Type B pancreatic cell (in vitro differentiated cells): ENCODE measurements at regions not wholly inside any gene's neighbourhood (a gene's known extent, or its start where the extent isn't known, plus 50 kb on each side); places are given as distances from the start of the nearest gene placed in this dataset.

Experiments
- DNase-seq: peaks from one replicate; pipeline ENCODE4 v3.0.0; 2021; ENCODE audit warnings: mixed read lengths; ENCODE audit not compliant: unreplicated experiment; ENCODE audit errors: extremely low spot score
- H3K27ac Mint-ChIP-seq: 2 replicates; pipeline ENCODE4 v1.8.0; 2021; ENCODE audit warnings: mild to moderate bottlenecking, mixed read lengths
- H3K27me3 Mint-ChIP-seq: 2 replicates; pipeline ENCODE4 v1.8.0; 2021; ENCODE audit warnings: mixed read lengths
- H3K36me3 Mint-ChIP-seq: 2 replicates; pipeline ENCODE4 v1.8.0; 2021; ENCODE audit warnings: mixed read lengths
- H3K4me1 Mint-ChIP-seq: one replicate; pipeline ENCODE4 v1.8.0; 2021; ENCODE audit warnings: mixed read lengths; ENCODE audit not compliant: unreplicated experiment
- H3K4me3 Mint-ChIP-seq: 2 replicates; pipeline ENCODE4 v1.8.0; 2021; ENCODE audit warnings: mild to moderate bottlenecking, mixed read lengths
- H3K9me3 Mint-ChIP-seq: 2 replicates; pipeline ENCODE4 v1.8.0; 2021; ENCODE audit warnings: mixed read lengths
- CTCF ChIP-seq: fragments of 200-600 bp; sonication (generic); conservative IDR thresholded peaks from 2 replicates; pipeline ENCODE4 v1.5.0; 2021; ENCODE audit warnings: antibody characterized with exemption, mild to moderate bottlenecking

GRCh38 chr5:159712672-159713071 is 203.6 kb upstream of the ADRA1B start:
- H3K27ac Mint-ChIP-seq: no peak overlapping the region
- TF ChIP-seq CTCF: no peak
- no peak overlapping the region for H3K4me3 Mint-ChIP-seq
- DNase-seq: no peak
- no peaks in the 10 kb centered on the region for H3K36me3 Mint-ChIP-seq
- no peaks in the 10 kb centered on the region for H3K4me1 Mint-ChIP-seq
- H3K9me3 Mint-ChIP-seq: peaks cover 4% of the 10 kb centered on the region
- H3K27me3 Mint-ChIP-seq: peaks cover 8% of the 10 kb centered on the region

GRCh38 chr5:159713254-159713653 is 203.0 kb upstream of the ADRA1B start:
- no peak overlapping the region for H3K27ac Mint-ChIP-seq
- H3K36me3 Mint-ChIP-seq: no peaks in the 10 kb centered on the region
- peaks cover 8% of the 10 kb centered on the region for H3K27me3 Mint-ChIP-seq

GRCh38 chr5:159713773-159714172 is 202.5 kb upstream of the ADRA1B start:
- Mint-ChIP-seq H3K9me3 (peaks cover 4% of the 10 kb centered on the region), H3K36me3 (no peaks in the 10 kb centered on the region), H3K4me3 (no peak overlapping the region), H3K27ac (no peak overlapping the region), H3K4me1 (no peaks in the 10 kb centered on the region), H3K27me3 (peaks cover 8% of the 10 kb centered on the region)
- DNase-seq: no peak
- no peak for TF ChIP-seq CTCF

More at GRCh38 chr5:159713254-159713653, 203.0 kb upstream of the ADRA1B start:
- Mint-ChIP-seq H3K4me1 (no peaks in the 10 kb centered on the region), H3K9me3 (peaks cover 4% of the 10 kb centered on the region), H3K4me3 (no peak overlapping the region)
- TF ChIP-seq CTCF: no peak
- no peak for DNase-seq

GRCh38 chr5:159725475-159725874 is 190.8 kb upstream of the ADRA1B start:
- DNase-seq: no peak
- Mint-ChIP-seq H3K4me1 (no peaks in the 10 kb centered on the region), H3K36me3 (no peaks in the 10 kb centered on the region), H3K9me3 (no peaks in the 10 kb centered on the region), H3K4me3 (no peak overlapping the region), H3K27ac (no peak overlapping the region), H3K27me3 (peaks cover 15% of the 10 kb centered on the region)
- no peak for TF ChIP-seq CTCF

- peaks cover 15% of the 10 kb centered on the region for H3K27me3 Mint-ChIP-seq
- TF ChIP-seq CTCF: peak; percentile 19
- H3K9me3 Mint-ChIP-seq: no peaks in the 10 kb centered on the region
- DNase-seq: no peak
- H3K36me3 Mint-ChIP-seq: no peaks in the 10 kb centered on the region
- no peak overlapping the region for H3K27ac Mint-ChIP-seq
- no peaks in the 10 kb centered on the region for H3K4me1 Mint-ChIP-seq
- H3K4me3 Mint-ChIP-seq: no peak overlapping the region
These were observed 189.1 kb upstream of the ADRA1B start for GRCh38 chr5:159727167-159727566.

- Mint-ChIP-seq H3K36me3 (no peaks in the 10 kb centered on the region), H3K27ac (no peak overlapping the region), H3K4me1 (no peaks in the 10 kb centered on the region), H3K4me3 (no peak overlapping the region), H3K9me3 (no peaks in the 10 kb centered on the region), H3K27me3 (peaks cover 15% of the 10 kb centered on the region)
- DNase-seq: no peak
- no peak for TF ChIP-seq CTCF
These were observed 186.0 kb upstream of the ADRA1B start for GRCh38 chr5:159730285-159730684.
